OCI-M1 (cell line): ENCODE measurements at regions not wholly inside any gene's neighbourhood (a gene's known extent, or its start where the extent isn't known, plus 50 kb on each side); places are given as distances from the start of the nearest gene placed in this dataset.

ENCODE experiments used
- DNase-seq: peaks from one replicate; lab custom pipeline; 2025; lab: John Stamatoyannopoulos, UW

DNA sequence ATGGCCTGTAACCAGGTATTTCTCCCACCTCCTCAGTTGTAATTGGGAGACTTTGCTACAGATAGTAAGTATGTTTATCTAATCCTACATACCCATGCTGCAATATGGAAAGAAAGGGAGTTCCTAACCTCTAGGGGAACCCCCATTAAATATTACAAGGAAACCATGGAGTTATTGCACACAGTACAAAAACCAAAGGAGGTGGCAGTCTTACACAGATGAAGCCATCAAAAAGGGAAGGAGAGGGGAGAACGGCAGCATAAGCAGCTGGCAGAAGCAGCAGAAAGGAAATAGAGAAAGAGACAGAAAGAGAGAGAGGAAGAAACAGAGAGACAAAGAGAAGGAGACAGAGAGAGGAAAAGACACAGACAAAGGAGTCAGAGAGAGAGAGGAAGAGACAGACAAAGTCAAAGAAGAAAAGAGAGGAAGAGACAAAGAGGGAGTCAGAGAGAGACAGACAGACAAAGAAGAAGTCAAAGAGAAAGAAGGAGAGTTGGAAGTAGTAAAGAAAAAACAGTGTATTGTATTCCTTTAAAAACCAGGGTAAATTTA, 142.9 kb downstream of the FASLG start:
- no peak for DNase-seq

DNA sequence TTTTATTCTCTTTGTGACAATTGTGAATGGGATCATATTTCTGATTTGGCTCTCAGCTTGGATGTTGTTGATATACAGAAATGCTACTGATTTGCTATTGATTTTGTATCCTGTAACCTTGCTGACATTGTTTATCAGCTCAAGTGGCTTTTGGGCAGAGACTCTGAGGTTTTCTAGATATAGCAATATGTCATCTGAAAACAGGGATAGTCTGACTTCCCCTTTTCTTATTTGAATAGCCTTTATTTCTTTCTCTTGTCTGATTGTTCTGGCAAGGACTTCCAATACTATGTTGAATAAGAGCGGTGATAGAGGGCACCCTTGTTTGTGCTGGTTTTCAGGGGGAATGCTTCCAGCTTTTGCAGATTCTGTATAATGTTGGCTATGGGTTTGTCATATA, 150.8 kb downstream of the FASLG start:
- peak; percentile 90 for DNase-seq

DNA sequence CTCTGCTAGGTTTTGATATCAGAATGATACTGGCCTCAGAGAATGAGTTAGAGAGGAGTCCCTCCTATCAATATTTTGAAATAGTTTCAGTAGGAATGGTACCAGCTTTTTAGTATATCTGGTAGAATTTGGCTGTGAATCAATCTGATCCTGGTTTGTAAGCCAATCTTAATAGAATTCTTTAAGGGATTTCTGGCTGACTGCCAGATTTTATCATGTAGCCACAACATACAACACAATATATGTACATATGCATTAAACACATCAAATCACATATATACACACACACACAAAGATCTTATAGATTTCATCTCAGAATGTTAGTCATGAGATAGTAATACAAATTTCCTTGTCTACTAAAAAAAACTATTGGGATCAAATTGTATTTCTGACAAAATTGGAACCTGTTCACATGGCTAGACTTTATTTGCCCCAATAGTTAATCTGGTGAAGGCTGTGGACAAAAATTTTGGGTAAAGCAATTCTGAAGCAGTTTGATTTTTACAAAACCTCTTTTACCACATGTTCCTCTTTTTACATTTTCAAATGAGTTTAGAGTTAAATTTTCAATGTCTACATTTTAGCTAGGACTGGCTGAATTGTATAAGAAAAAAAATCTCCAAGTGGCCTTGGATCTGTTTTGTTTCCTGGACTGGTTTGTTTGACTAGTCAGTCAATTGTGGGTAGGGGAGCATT, 151.7 kb downstream of the FASLG start:
- DNase-seq, result peak; percentile 33

DNA sequence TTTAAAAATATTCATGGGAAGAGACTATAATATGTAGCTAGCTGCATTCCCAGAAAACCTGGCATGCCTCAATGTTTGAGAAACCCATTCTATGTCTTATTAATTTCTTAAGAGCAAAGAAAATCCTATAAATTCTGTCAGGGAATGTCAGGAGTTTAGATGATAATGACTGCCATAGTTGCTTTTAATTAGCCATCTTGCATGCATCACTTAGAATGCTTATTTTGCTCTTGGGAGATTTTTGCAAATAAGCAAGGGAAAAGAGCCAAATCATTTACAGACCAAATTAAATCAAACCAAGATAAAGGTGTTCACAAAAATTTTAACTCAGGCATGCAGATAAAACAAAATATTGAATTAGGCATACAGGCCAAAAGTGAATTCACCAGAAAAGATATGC, 152.8 kb downstream of the FASLG start:
- DNase-seq, result no peak

DNA sequence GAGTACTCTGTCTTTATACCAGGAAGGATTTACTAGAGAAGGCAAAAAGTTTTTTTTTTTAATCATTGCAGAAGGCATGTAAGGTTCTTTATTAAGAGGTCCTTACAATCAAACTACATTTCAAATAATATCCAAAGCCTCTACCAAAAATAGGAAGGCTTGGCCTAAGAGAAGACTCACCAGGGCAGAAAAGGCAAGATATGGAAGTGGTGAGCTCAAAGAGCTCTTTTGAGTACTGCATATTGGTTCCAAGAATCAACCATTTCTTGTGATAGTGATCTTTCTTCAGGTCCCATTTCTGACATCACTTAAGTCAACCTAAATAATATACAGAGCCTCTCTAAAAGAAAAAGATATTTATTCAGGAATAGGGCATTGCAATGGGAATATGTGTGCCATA, 153.2 kb downstream of the FASLG start:
- peak; percentile 42 for DNase-seq

DNA sequence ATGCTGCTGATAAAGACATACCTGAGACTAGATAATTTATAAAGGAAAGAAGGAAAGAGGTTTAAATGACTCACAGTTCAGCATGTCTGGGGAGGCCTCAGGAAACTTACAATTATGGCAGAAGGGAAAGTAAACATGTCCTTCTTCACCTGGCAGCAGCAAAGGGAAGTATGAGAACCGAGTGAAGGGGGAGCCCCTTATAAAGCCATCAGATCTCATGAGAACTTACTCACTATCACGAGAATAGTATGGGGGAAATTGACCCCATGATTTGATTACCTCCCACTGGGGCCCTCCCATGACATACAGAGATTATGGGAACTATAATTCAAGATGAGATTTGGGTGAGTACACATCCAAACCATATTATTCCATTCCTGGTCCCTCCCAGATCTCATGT, 154.4 kb downstream of the FASLG start:
- no peak for DNase-seq

DNA sequence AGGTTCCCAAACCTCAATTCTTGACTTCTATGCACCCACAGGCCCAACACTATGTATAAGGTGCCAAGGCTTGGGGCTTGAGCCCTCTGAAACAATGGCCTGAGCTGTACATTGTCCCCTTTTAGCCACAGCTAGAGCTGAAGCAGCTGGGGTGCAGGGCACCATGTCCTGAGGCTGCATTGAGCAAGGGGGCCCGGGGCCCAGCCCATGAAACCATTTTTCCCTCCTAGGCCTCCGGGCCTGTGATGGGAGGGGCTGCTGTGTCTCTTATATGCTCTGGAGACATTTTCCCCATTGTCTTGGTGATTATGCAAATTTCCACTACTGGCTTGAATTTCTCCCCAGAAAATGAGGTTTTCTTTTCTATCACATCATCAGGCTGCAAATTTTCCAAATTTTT, 155.5 kb downstream of the FASLG start:
- no peak for DNase-seq

DNA sequence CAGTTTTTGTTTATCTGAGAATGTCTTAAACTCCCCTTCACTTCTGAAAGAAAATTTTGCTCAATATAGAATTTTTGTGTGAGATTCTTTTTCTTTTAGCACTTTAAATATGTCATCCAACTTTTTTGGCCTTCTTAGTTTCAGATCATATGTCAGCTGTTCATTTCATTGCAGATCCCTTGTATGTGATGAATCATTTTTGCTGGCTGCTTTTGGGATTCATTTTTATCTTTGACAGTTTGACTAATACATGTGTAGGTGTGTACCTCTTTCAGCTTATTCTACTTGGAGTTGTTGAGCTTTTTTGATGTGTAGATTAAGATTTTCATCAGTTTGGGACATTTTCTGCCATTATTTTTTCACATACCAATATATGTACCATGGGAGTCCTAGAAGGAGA, 156.8 kb downstream of the FASLG start:
- no peak for DNase-seq

DNA sequence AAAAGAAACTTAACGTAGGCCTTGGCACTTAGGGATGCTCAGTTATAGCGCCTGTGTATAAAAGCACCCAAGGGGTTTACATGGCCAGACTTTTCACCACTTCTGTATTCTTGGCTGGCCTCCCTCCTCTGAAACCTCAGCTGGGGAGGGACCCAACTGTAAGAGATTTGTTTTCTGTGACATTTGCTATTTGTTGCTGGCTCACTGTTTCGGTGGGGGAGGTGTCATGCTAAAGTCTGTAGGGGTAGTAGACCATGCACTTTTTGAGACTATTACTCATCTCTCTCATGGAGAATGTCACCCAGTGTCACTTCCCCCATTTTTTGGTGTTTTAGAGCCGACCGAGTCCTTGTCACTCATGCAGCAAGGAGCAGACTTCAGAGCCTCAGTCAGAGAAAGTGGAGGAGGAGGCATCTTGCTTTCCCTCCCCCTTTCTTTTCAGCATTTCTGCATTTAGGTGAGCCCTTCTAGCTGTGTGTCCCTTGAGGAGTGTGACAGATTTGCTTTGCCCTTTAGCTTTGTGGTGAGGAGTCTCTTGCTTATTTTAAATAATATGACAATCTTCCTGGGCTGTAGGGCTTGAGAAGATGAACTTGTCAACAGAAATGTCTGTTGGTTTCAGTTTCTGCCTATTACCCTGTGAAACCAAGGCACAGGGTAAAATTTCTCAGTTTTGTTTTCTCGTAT, 160.1 kb downstream of the FASLG start:
- DNase-seq, result peak; percentile 63

DNA sequence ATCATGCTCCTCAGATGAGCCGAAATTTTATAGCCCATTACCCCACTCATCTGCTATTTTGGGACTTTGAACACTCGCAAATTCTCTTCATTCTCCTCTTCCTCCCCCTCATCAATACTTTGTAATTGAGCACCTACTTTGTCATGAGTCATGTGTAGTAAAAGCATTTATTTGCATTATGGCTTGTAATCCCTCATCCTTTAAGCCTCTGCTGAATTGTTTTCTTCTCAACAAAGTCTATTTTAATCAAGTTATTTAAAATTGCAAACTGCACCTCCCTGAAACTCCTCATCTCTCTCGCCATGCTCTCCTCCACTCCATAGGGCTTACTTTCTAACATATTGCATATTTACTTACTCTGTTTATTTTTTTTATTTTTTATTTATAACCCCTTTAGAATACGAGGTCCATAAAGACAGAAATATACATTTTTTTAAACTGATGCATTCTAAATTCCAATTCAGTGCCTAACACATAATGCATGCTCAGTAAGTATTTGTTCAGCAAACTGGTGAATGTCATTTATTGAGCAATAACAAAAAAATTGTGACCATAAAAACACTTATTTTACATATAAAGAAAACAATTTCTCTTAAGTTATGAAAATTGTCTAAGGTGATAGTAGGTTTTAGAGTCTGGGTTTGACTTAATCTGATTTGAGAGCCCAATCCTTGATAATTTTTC, 161.7 kb downstream of the FASLG start:
- no peak for DNase-seq

DNA sequence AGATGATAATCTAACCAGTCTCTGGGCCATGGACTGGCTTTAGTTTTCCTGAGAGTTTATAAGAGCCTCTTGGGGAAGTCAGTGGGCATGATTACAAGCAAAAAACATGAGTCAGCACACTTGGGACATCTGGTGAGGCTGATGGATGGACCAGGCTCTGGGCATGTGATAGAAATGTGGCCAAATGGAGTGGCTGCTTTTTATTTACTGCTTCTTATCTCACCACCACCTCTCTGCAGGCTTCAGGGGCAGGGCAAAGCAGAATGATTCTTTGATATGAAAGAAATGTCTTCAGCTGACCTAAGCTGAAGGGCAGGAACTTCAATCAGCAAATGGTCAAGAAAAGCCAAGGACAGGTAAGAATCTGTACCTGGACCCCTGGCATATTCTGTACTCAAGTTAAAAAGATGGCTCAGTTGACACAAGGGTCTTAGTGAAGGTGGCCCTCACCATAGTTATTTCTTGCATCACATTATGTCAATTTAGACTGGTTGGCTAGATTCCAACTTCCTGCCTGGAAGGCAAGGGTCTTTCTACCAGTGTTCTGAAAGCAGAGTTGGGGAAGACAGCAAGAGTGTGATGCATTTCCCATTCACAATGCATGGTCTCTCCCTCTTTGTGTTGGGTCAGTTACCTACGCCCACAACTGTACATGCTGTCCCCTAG, 162.8 kb downstream of the FASLG start:
- DNase-seq, result peak; percentile 99

DNA sequence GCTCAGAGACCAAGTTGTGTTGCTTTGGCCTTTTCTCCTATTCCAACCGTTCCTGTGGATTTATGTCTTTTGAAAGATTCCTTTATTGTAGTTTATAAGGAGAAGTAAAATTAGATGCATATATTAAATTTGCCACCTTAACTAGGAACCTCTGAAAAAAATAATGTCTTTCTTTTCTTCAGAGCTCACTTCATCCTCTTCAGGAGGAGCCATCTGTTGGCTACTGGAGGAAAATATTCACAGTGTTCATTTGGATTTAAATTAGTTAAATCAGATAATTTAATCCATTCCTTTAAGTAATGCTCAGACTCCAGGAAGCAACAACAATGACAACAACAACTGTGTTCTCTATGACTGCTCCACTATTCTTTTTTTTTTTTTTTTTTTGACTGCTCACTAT, 164.0 kb downstream of the FASLG start:
- peak; percentile 37 for DNase-seq

DNA sequence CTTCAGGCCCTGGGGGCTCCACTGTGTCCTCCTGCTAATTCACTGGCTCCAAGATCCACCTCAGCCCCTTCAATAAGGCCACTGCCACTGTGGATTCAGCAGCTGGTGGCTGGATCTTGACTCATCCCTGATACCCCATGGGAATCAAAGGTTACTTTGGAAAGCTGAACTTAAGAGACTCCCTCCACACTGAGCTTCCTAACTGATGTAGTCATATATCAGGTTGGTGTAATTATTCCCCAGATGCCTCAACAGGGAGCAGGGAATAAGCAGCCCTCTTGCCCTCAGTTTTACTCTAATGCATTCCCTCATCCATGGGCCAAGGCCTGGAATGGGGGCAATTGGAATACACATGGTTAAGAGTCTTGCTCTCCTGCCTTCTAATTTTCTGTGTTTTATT, 164.6 kb downstream of the FASLG start:
- DNase-seq, result no peak

DNA sequence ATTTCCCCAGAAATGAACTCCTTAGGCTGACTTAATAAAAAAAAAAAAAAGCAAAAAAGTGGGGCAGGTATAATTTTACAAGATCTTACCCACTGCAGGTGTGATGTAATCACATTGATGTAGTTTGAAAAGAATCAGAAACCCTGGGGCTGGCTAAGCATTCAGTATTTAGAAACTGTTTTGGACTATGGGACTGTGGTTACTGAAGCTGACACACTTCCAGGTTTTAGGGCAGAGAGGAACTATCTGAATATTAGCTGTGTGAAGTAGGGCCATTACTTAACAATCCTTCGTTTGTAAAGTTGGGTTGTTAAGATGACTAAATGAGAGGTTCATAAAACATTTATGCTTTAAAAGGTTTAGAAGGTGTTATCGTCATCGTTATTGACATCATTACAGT, 165.3 kb downstream of the FASLG start:
- no peak for DNase-seq

DNA sequence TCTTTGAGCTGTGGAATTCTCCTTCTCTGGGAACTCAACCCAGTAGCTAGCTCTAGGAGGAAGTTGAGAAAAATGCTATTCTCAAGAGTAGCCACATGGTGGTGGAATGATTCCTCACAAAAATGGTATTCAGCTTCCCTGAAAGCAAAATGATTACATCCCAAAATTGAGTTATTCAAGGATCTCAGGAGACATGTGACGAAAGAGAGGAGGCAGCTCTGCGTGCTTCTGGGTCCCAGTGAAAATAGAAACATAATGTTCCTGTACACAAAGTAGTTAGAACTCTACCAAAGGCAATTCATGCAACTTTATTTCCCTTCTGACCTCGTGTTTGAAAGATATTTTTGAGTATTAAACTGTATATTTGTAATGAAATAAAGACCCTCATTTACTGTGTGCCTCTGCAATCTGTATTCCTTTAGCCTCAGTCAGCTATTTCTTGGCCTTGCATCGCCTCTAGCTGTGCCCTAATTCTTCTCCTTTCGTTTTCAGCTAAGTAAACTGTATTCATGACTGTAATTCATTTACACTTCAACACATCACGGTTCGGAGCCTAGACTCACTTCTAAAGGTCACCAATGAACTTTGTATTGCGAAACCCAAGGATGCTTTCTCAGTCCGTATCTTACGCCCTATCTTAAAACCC, 167.3 kb downstream of the FASLG start:
- peak; percentile 88 for DNase-seq

DNA sequence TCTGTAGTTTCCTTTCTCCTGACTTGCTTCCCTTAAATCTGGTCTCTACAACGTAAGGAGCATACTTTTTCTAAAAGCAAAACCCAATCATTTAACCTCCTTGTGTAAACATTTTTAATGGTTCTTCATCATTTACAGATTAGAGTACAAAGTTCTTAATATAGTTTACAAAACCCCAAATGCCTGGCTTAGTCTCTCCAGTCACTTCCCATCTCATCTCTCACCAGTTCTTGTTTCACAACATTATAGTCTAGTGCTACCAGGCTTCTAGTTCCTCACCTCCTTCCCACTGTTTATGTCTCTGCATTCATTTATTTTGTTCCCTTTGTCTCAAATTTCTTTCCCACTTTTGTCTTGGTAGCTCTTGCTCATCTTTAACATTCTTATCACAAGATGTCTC, 168.4 kb downstream of the FASLG start:
- no peak for DNase-seq

DNA sequence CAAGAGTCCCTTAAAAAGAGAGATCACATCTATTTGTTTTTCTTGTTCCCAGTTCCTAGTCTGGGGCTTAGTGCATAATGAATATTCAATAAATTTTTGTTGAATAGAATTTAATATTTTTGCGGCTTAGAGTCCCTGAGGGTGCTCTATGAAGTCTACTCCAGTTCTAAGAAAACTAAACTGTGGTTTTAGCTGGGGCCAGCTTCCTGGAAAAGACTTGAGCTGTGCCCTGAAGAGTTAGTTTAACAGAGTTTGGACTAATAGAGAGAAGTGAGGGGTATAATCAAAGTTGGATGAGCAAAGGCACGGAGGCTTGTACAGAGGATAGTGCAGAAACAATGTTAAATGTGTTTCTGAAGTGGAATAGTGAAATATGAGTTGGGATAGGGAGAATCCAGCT, 168.9 kb downstream of the FASLG start:
- DNase-seq, result peak; percentile 91

DNA sequence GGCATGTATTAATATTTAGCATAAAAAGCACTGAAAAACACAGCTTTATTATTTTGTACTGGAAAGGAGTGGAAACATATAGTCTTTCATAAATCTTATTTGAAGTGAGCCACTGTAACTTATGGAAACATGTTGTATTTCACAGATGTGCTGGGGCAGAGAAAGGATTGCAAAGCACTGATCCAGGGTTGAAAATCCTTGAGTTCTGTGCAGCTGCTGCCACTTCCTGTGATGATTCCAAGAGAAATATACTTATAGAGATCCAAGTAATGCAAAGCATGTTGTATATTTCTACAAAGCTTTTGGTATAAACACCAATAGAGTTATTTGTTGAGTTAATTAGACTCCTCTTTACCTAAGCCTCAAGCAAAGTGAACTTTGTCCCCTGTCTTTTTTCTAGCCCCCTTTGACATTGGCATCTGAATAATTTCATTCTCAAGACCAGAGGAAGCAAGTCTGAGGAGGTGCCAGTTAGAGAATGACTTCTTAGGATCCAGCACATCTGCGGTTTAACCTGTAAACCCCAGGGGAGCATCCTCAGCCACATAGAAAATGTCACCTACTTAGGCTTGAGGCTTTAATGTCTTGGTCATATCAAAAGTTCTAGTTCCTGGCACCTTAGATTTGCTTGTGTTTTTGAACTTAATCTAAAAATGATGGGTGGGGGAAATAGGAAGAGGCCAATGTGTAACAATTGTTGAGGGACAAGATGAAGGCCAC, 173.3 kb downstream of the FASLG start:
- DNase-seq, result no peak

DNA sequence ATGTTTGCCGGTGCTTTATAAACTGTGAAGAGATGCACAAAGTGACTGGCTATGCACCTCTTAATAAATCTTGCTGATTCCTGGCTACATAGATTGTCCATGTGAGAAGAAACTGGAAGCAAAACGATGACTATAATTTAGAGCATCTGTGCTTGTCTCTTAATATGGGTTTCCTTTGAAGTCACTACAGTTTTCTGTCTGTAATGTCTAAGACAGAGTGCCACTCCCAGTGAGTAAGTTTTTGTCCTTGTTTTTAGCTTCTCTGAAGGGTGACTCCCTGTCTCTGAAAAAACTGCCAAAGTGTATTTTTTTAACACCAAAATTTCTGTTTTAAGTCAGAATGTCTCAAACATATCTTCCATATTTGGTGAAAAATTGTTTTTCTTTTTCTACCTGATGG, 175.1 kb downstream of the FASLG start:
- no peak for DNase-seq

DNA sequence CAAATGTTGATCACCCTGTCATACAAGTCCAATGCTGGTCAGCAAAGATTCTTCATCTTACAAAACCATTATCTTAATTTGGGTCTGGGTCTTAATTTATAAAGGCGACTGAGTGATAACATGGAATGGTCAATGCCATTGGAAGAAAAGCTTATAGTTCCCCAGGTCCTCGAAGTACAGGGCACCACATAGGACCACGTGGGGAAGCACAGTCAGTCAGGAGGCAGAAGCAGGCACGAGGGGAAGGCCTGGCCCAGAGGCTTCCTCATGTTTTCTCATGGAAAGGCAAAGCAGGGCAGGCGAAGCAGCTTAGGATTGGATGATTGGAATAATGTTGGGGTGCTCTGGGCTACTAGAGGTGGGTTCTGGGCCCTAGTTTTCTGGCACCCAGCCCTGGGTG, 175.7 kb downstream of the FASLG start:
- no peak for DNase-seq

DNA sequence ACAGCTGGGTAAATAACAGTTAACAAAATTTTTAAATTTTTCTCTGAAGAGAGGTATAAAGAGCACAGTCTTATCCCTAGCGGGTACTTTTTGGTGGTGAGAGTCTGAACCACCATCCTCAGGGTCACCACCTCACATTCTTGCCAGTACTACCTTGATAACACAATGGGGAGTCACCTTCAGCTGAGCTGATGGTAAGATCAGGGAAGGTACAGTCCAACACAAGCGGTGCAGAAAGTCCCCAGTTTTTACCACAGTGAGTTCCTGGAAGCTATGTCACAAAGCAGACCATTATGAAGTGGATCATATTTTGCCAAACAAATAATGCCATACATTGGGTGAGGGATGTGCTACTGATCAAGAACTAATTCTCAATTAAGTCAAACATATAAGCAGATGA, 176.9 kb downstream of the FASLG start:
- DNase-seq, result no peak
